Suprapubic skin (tissue), 4 donors: ENCODE measurements at regions not wholly inside any gene's neighbourhood (a gene's known extent, or its start where the extent isn't known, plus 50 kb on each side); places are given as distances from the start of the nearest gene placed in this dataset.

Experiments used
- CTCF ChIP-seq, 2 donors: fragments of 200-600 bp in 1 of 2; fragments of 450-650 bp in 1 of 2; sonication (generic) in 1 of 2; IDR thresholded peaks; one replicate each; pipeline ENCODE4 v1.5.1; 2016 to 2019; ENCODE audit warnings: antibody characterized with exemption in 2 of 2, mild to moderate bottlenecking in 1 of 2, moderate library complexity in 1 of 2
- POLR2A ChIP-seq, 2 donors: fragments of 450-650 bp; IDR thresholded peaks; one replicate each; pipeline ENCODE4 v1.6.1; 2017; ENCODE audit warnings: antibody characterized with exemption in 2 of 2, mild to moderate bottlenecking in 2 of 2, moderate library complexity in 2 of 2
- POLR2AphosphoS5 ChIP-seq, 3 donors: sonication (generic); formaldehyde crosslinking; IDR thresholded peaks; one replicate each; pipeline ENCODE4 v1.6.1; 2017; ENCODE audit warnings: antibody characterized with exemption in 3 of 3

GRCh38 chr5:68534956-68535520 is 319.5 kb downstream of the PIK3R1 start:
- TF ChIP-seq CTCF (IDR thresholded peaks at IDR 0.05) (no peak), POLR2AphosphoS5 (IDR thresholded peaks at IDR 0.05) (no peak), POLR2A (IDR thresholded peaks at IDR 0.05) (no peak)
